HepG2 (cell line): ENCODE measurements at regions not wholly inside any gene's neighbourhood (a gene's known extent, or its start where the extent isn't known, plus 50 kb on each side); places are given as distances from the start of the nearest gene placed in this dataset.

ENCODE experiments used
- AGO2 ChIP-seq: fragments of 200-400 bp; formaldehyde crosslinking; optimal IDR thresholded peaks from 2 replicates; pipeline ENCODE3; 2017; ENCODE audit warnings: mild to moderate bottlenecking, low read depth, low read length, moderate library complexity
- CREM ChIP-seq, 2 experiments: sonication (generic) in 1 of 2; formaldehyde crosslinking in 1 of 2; IDR thresholded peaks; 2 replicates each; pipeline versions ENCODE4 v1.4.0 to v1.6.1; 2016 to 2020; ENCODE audit warnings: antibody characterized with exemption in 1 of 2, mild to moderate bottlenecking in 1 of 2, missing genetic modification reagents in 1 of 2
- CSRNP2 ChIP-seq: sonication (generic); formaldehyde crosslinking; conservative IDR thresholded peaks from 2 replicates; pipeline ENCODE4 v1.8.0; 2022; ENCODE audit warnings: low read depth, missing genetic modification reagents
- DPF2 ChIP-seq: sonication (generic); formaldehyde crosslinking; IDR thresholded peaks from 2 replicates; pipeline ENCODE4 v1.4.0; 2020; ENCODE audit warnings: mild to moderate bottlenecking, low read depth, missing genetic modification reagents, borderline replicate concordance
- FLYWCH1 ChIP-seq: sonication (generic); formaldehyde crosslinking; IDR thresholded peaks from 2 replicates; pipeline ENCODE4 v1.8.1; 2023; ENCODE audit warnings: mild to moderate bottlenecking, missing genetic modification reagents
- HBP1 ChIP-seq: IDR thresholded peaks from 2 replicates; pipeline ENCODE4 v1.6.1; 2016; ENCODE audit warnings: low read depth, control low read depth
- HNF4A ChIP-seq: sonication (generic); formaldehyde crosslinking; IDR thresholded peaks from 2 replicates; pipeline ENCODE4 v1.4.0; 2020; ENCODE audit warnings: missing genetic modification reagents
- HOXA7 ChIP-seq: sonication (generic); formaldehyde crosslinking; IDR thresholded peaks from 2 replicates; pipeline ENCODE4 v1.8.1; 2022; ENCODE audit warnings: mild to moderate bottlenecking, missing genetic modification reagents, moderate library complexity
- KAT2B ChIP-seq: fragments of 150-350 bp; IDR thresholded peaks from 2 replicates; pipeline ENCODE4 v1.6.1; 2014; ENCODE audit warnings: low read depth, low read length, borderline replicate concordance
- KDM5A ChIP-seq: fragments of 200-600 bp; sonication (generic); IDR thresholded peaks from 2 replicates; pipeline ENCODE4 v1.7.0; 2018; ENCODE audit warnings: antibody characterized with exemption, mild to moderate bottlenecking, low read length, borderline replicate concordance
- MED13 ChIP-seq: sonication (generic); formaldehyde crosslinking; IDR thresholded peaks from 2 replicates; pipeline ENCODE4 v1.5.0; 2020; ENCODE audit warnings: missing genetic modification reagents
- POGZ ChIP-seq: sonication (generic); formaldehyde crosslinking; IDR thresholded peaks from 2 replicates; pipeline ENCODE4 v1.4.0; 2020; ENCODE audit warnings: mild to moderate bottlenecking, missing genetic modification reagents
- REL ChIP-seq: sonication (generic); formaldehyde crosslinking; conservative IDR thresholded peaks from 2 replicates; pipeline ENCODE4 v1.8.0; 2022; ENCODE audit warnings: mild to moderate bottlenecking, missing genetic modification reagents, moderate library complexity
- SAFB2 ChIP-seq: sonication (generic); formaldehyde crosslinking; IDR thresholded peaks from 2 replicates; pipeline ENCODE4 v1.5.1; 2020; ENCODE audit warnings: missing genetic modification reagents, low read depth, mild to moderate bottlenecking, borderline replicate concordance
- SIX1 ChIP-seq: sonication (generic); formaldehyde crosslinking; IDR thresholded peaks from 2 replicates; pipeline ENCODE4 v1.4.0; 2020; ENCODE audit warnings: missing genetic modification reagents, borderline replicate concordance
- SOX13 ChIP-seq, 3 experiments: fragments of 450-650 bp in 1 of 3; sonication (generic) in 1 of 3; formaldehyde crosslinking in 1 of 3; IDR thresholded peaks in 2 of 3; conservative IDR thresholded peaks in 1 of 3; 2 replicates each; pipeline versions ENCODE4 v1.5.0 to v1.6.1; 2016 to 2020; ENCODE audit warnings: antibody characterized with exemption in 1 of 3, mild to moderate bottlenecking in 1 of 3, missing compliant biosample characterization in 1 of 3, missing genetic modification reagents in 1 of 3, moderate library complexity in 1 of 3
- STAG1 ChIP-seq: sonication (generic); formaldehyde crosslinking; IDR thresholded peaks from 2 replicates; pipeline ENCODE4 v1.4.0; 2020; ENCODE audit warnings: missing genetic modification reagents
- THAP11 ChIP-seq: IDR thresholded peaks from 2 replicates; pipeline ENCODE4 v1.6.1; 2016; ENCODE audit warnings: missing biosample characterization, missing genetic modification reagents
- ZNF256 ChIP-seq: sonication (generic); formaldehyde crosslinking; conservative IDR thresholded peaks from 2 replicates; pipeline ENCODE4 v1.4.0; 2020; ENCODE audit warnings: missing genetic modification reagents
- ZNF30 ChIP-seq: sonication (generic); formaldehyde crosslinking; IDR thresholded peaks from 2 replicates; pipeline ENCODE4 v1.5.0; 2020; ENCODE audit warnings: mild to moderate bottlenecking, missing genetic modification reagents
- ZNF558 ChIP-seq: sonication (generic); formaldehyde crosslinking; IDR thresholded peaks from 2 replicates; pipeline ENCODE4 v1.9.0; 2022; ENCODE audit warnings: mild to moderate bottlenecking, missing genetic modification reagents, borderline replicate concordance
- ZNF563 ChIP-seq: sonication (generic); formaldehyde crosslinking; IDR thresholded peaks from 2 replicates; pipeline ENCODE4 v1.8.0; 2022; ENCODE audit warnings: mild to moderate bottlenecking, moderate library complexity, missing genetic modification reagents
- ZNF576 ChIP-seq: sonication (generic); formaldehyde crosslinking; IDR thresholded peaks from 2 replicates; pipeline ENCODE4 v1.4.0; 2020; ENCODE audit warnings: mild to moderate bottlenecking, missing genetic modification reagents

- TF ChIP-seq ZNF256 (CRISPR knock-in tag) = no peak
- peak; percentile 65; the same call in 1 of the 2 replicates for TF ChIP-seq CREM (IDR thresholded peaks at IDR 0.05)
- TF ChIP-seq CREM (CRISPR knock-in tag; IDR thresholded peaks at IDR 0.05) = no peak
- TF ChIP-seq SOX13 (IDR thresholded peaks at IDR 0.05) = no peak
- TF ChIP-seq SOX13 (CRISPR knock-in tag; conservative IDR thresholded peaks at IDR 0.05 in 1 of 2, IDR thresholded peaks at IDR 0.05 in 1 of 2) = peak in 1 of 2 experiments; percentile 72; a peak in 2 of 4 replicates
- TF ChIP-seq THAP11 (CRISPR knock-in tag) = no peak
- no peak for TF ChIP-seq KDM5A
- TF ChIP-seq HOXA7 = no peak
- TF ChIP-seq ZNF563 (CRISPR knock-in tag) = no peak
- no peak for TF ChIP-seq DPF2
- no peak for TF ChIP-seq CSRNP2 (CRISPR knock-in tag)
- TF ChIP-seq STAG1 (CRISPR knock-in tag) = no peak
- TF ChIP-seq KAT2B = peak; percentile 96
- no peak for TF ChIP-seq MED13
- no peak for TF ChIP-seq ZNF30 (CRISPR knock-in tag)
- peak; percentile 41; the same call in 1 of the 2 replicates for TF ChIP-seq SIX1 (CRISPR knock-in tag)
- TF ChIP-seq POGZ (CRISPR knock-in tag) = no peak
- TF ChIP-seq HNF4A = peak; percentile 42; the same call in 1 of the 2 replicates
- TF ChIP-seq AGO2 = no peak
- TF ChIP-seq FLYWCH1 (CRISPR knock-in tag) = no peak
- no peak for TF ChIP-seq ZNF558 (CRISPR knock-in tag)
- no peak for TF ChIP-seq REL (CRISPR knock-in tag)
- TF ChIP-seq SAFB2 = no peak
- no peak for TF ChIP-seq ZNF576
- TF ChIP-seq HBP1 (CRISPR knock-in tag) = no peak
These were observed 83.1 kb downstream of the MAGED1 start (continued) for GRCh38 chrX:51976503-51976902.
